ENCODE measurements at regions not wholly inside any gene's neighbourhood (a gene's known extent, or its start where the extent isn't known, plus 50 kb on each side); places are given as distances from the start of the nearest gene placed in this dataset.

DNA sequence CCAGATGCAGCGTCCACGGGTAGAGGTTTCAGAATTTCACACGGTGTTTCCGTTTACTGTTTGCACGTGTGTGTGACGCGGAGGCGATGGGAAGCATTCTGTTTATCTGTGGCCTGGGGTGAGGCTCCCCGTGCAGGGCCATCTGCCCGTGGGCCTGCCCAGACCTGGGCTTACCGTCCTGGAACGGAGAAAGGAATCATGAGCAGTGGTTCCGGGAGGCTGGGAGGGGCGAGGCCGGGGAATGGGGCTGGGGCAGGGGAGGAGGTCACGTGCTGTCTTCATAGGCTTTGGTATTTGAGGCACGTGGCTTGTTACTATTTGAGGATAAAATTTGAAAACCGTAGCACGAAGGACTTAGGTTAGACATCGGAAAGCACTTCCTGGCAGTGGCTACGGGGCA lies 77.9 kb downstream of the RTP5 start:
- TF ChIP-seq POLR2A (IDR thresholded peaks at IDR 0.05), result no peak
- TF ChIP-seq, protein P1, sequence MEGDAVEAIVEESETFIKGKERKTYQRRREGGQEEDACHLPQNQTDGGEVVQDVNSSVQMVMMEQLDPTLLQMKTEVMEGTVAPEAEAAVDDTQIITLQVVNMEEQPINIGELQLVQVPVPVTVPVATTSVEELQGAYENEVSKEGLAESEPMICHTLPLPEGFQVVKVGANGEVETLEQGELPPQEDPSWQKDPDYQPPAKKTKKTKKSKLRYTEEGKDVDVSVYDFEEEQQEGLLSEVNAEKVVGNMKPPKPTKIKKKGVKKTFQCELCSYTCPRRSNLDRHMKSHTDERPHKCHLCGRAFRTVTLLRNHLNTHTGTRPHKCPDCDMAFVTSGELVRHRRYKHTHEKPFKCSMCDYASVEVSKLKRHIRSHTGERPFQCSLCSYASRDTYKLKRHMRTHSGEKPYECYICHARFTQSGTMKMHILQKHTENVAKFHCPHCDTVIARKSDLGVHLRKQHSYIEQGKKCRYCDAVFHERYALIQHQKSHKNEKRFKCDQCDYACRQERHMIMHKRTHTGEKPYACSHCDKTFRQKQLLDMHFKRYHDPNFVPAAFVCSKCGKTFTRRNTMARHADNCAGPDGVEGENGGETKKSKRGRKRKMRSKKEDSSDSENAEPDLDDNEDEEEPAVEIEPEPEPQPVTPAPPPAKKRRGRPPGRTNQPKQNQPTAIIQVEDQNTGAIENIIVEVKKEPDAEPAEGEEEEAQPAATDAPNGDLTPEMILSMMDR (IDR thresholded peaks at IDR 0.05 in 8 of 11, conservative IDR thresholded peaks at IDR 0.05 in 3 of 11), result no peak
- no peak for TF ChIP-seq POLR2AphosphoS5 (IDR thresholded peaks at IDR 0.05)
